Neural progenitor cell (in vitro differentiated cells): ENCODE measurements at regions not wholly inside any gene's neighbourhood (a gene's known extent, or its start where the extent isn't known, plus 50 kb on each side); places are given as distances from the start of the nearest gene placed in this dataset.

Experiments used
- DNase-seq: peaks from one replicate; pipeline ENCODE4 v3.0.0-alpha.2; 2016; ENCODE audit warnings: low spot score
- H2AFZ ChIP-seq: fragments of 200-600 bp; sonication (generic); replicated peaks from 2 replicates; pipeline ENCODE4 v1.6.1; 2016; ENCODE audit warnings: antibody characterized with exemption
- H3F3A ChIP-seq: fragments of 200-600 bp; sonication (generic); 2 replicates; pipeline ENCODE4 v1.6.1; 2016; ENCODE audit warnings: antibody characterized with exemption, low read depth
- H3K27ac ChIP-seq: fragments of 200-600 bp; sonication (generic); 2 replicates; pipeline ENCODE4 v1.5.1; 2016; ENCODE audit warnings: mild to moderate bottlenecking
- H3K27me3 ChIP-seq: fragments of 200-600 bp; sonication (generic); 2 replicates; pipeline ENCODE4 v1.6.1; 2016; ENCODE audit warnings: mild to moderate bottlenecking, moderate library complexity
- H3K36me3 ChIP-seq: fragments of 200-600 bp; sonication (generic); 2 replicates; pipeline ENCODE4 v1.5.1; 2016
- H3K4me1 ChIP-seq: fragments of 200-600 bp; sonication (generic); 2 replicates; pipeline ENCODE4 v1.6.1; 2016; ENCODE audit warnings: mixed run types
- H3K4me2 ChIP-seq: fragments of 200-600 bp; sonication (generic); 2 replicates; pipeline ENCODE4 v1.6.1; 2016
- H3K4me3 ChIP-seq: fragments of 200-600 bp; sonication (generic); 2 replicates; pipeline ENCODE4 v1.5.1; 2016
- H3K79me2 ChIP-seq: fragments of 200-600 bp; sonication (generic); 2 replicates; pipeline ENCODE4 v1.6.1; 2016; ENCODE audit warnings: low read depth
- H3K9ac ChIP-seq: fragments of 200-600 bp; sonication (generic); 2 replicates; pipeline ENCODE4 v1.6.1; 2016
- H3K9me3 ChIP-seq: fragments of 200-600 bp; sonication (generic); 2 replicates; pipeline ENCODE4 v1.5.1; 2016; ENCODE audit warnings: low read depth
- H4K20me1 ChIP-seq: fragments of 200-600 bp; sonication (generic); 2 replicates; pipeline ENCODE4 v1.6.1; 2016; ENCODE audit warnings: low read depth
- H3K27ac Mint-ChIP-seq: 3 replicates; pipeline ENCODE4 v1.8.0; 2021; ENCODE audit warnings: mixed read lengths
- H3K27me3 Mint-ChIP-seq: 2 replicates; pipeline ENCODE4 v1.8.0; 2022; ENCODE audit warnings: low read depth, mild to moderate bottlenecking, inconsistent platforms, moderate library complexity, mixed read lengths; ENCODE audit not compliant: insufficient read depth
- H3K36me3 Mint-ChIP-seq: 3 replicates; pipeline ENCODE4 v1.8.0; 2021; ENCODE audit warnings: mixed read lengths
- H3K4me1 Mint-ChIP-seq: 3 replicates; pipeline ENCODE4 v1.8.0; 2021; ENCODE audit warnings: mixed read lengths
- H3K4me3 Mint-ChIP-seq: 3 replicates; pipeline ENCODE4 v1.8.0; 2021; ENCODE audit warnings: mild to moderate bottlenecking, moderate library complexity, mixed read lengths
- H3K9me3 Mint-ChIP-seq: 3 replicates; pipeline ENCODE4 v1.8.0; 2020; ENCODE audit warnings: mixed read lengths
- EZH2 ChIP-seq: fragments of 200-600 bp; sonication (generic); IDR thresholded peaks from 2 replicates; pipeline ENCODE4 v1.6.1; 2017; ENCODE audit warnings: antibody characterized with exemption, mild to moderate bottlenecking, moderate library complexity
- EZH2phosphoT487 ChIP-seq: fragments of 200-600 bp; sonication (generic); IDR thresholded peaks from 2 replicates; pipeline ENCODE4 v1.6.1; 2017; ENCODE audit warnings: antibody characterized with exemption
- TF ChIP-seq, protein P1 (sequence below): fragments of 200-600 bp; sonication (generic); IDR thresholded peaks from 2 replicates; pipeline ENCODE4 v1.5.1; 2017; ENCODE audit warnings: antibody characterized with exemption, mild to moderate bottlenecking

GRCh38 chr10:31192475-31192874, 126.5 kb upstream of the ZEB1 start:
- Histone ChIP-seq H3K4me1 (no peaks in the 10 kb centered on the region), H3K9me3 (no peaks in the 10 kb centered on the region), H4K20me1 (no peaks in the 10 kb centered on the region), H2AFZ (no peak overlapping the region), H3K27me3 (no peaks in the 10 kb centered on the region), H3K36me3 (no peaks in the 10 kb centered on the region), H3K4me2 (no peak overlapping the region), H3K79me2 (no peaks in the 10 kb centered on the region), H3K27ac (no peak overlapping the region), H3K4me3 (no peak overlapping the region), H3K9ac (no peak overlapping the region), H3F3A (no peaks in the 10 kb centered on the region)
- no peak overlapping the region for H3K4me3 Mint-ChIP-seq
- H3K4me1 Mint-ChIP-seq, result peaks cover 7% of the 10 kb centered on the region
- H3K36me3 Mint-ChIP-seq, result no peaks in the 10 kb centered on the region
- no peak for DNase-seq
- peaks cover 5% of the 10 kb centered on the region for H3K9me3 Mint-ChIP-seq
- TF ChIP-seq, protein P1, sequence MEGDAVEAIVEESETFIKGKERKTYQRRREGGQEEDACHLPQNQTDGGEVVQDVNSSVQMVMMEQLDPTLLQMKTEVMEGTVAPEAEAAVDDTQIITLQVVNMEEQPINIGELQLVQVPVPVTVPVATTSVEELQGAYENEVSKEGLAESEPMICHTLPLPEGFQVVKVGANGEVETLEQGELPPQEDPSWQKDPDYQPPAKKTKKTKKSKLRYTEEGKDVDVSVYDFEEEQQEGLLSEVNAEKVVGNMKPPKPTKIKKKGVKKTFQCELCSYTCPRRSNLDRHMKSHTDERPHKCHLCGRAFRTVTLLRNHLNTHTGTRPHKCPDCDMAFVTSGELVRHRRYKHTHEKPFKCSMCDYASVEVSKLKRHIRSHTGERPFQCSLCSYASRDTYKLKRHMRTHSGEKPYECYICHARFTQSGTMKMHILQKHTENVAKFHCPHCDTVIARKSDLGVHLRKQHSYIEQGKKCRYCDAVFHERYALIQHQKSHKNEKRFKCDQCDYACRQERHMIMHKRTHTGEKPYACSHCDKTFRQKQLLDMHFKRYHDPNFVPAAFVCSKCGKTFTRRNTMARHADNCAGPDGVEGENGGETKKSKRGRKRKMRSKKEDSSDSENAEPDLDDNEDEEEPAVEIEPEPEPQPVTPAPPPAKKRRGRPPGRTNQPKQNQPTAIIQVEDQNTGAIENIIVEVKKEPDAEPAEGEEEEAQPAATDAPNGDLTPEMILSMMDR, result no peak
- no peak for TF ChIP-seq EZH2
- no peak for TF ChIP-seq EZH2phosphoT487
- H3K27ac Mint-ChIP-seq, result no peak overlapping the region
- H3K27me3 Mint-ChIP-seq, result no peaks in the 10 kb centered on the region

- DNase-seq, result no peak
- no peaks in the 10 kb centered on the region for H3K27me3 Mint-ChIP-seq
- H3K4me2 ChIP-seq, result no peak overlapping the region
- H3K9me3 Mint-ChIP-seq, result peaks cover 3% of the 10 kb centered on the region
- H3K4me3 ChIP-seq, result no peak overlapping the region
- no peak overlapping the region for H3K9ac ChIP-seq
- no peaks in the 10 kb centered on the region for H3K36me3 Mint-ChIP-seq
- no peaks in the 10 kb centered on the region for H3K27me3 ChIP-seq
- TF ChIP-seq EZH2phosphoT487 (no peak), EZH2 (no peak)
- TF ChIP-seq, protein P1, result no peak
- no peaks in the 10 kb centered on the region for H4K20me1 ChIP-seq
- no peaks in the 10 kb centered on the region for H3F3A ChIP-seq
- no peak overlapping the region for H3K27ac Mint-ChIP-seq
- H3K4me1 Mint-ChIP-seq, result peaks cover 5% of the 10 kb centered on the region
- H3K27ac ChIP-seq, result no peak overlapping the region
- H3K4me1 ChIP-seq, result no peaks in the 10 kb centered on the region
- H3K36me3 ChIP-seq, result no peaks in the 10 kb centered on the region
- H3K79me2 ChIP-seq, result no peaks in the 10 kb centered on the region
- no peak overlapping the region for H2AFZ ChIP-seq
- H3K9me3 ChIP-seq, result no peaks in the 10 kb centered on the region
- no peak overlapping the region for H3K4me3 Mint-ChIP-seq
These were observed 124.0 kb upstream of the ZEB1 start for GRCh38 chr10:31194986-31195385.

GRCh38 chr10:31197886-31198285, 121.1 kb upstream of the ZEB1 start:
- H3K79me2 ChIP-seq, result no peaks in the 10 kb centered on the region
- Mint-ChIP-seq H3K27ac (no peak overlapping the region), H3K36me3 (no peaks in the 10 kb centered on the region), H3K4me1 (peaks cover 5% of the 10 kb centered on the region), H3K27me3 (no peaks in the 10 kb centered on the region), H3K4me3 (no peak overlapping the region), H3K9me3 (no peaks in the 10 kb centered on the region)
- H3K9me3 ChIP-seq, result no peaks in the 10 kb centered on the region
- no peaks in the 10 kb centered on the region for H4K20me1 ChIP-seq
- H2AFZ ChIP-seq, result no peak overlapping the region
- no peak overlapping the region for H3K27ac ChIP-seq
- H3K9ac ChIP-seq, result no peak overlapping the region
- H3K4me1 ChIP-seq, result no peaks in the 10 kb centered on the region
- H3K4me2 ChIP-seq, result no peak overlapping the region
- no peak overlapping the region for H3K4me3 ChIP-seq
- TF ChIP-seq, protein P1, result no peak
- TF ChIP-seq EZH2 (no peak), EZH2phosphoT487 (no peak)
- H3K36me3 ChIP-seq, result no peaks in the 10 kb centered on the region
- H3K27me3 ChIP-seq, result no peaks in the 10 kb centered on the region
- H3F3A ChIP-seq, result no peaks in the 10 kb centered on the region
- no peak for DNase-seq

GRCh38 chr10:31204090-31204489, 114.9 kb upstream of the ZEB1 start:
- no peaks in the 10 kb centered on the region for H3K4me1 Mint-ChIP-seq
- no peak overlapping the region for H2AFZ ChIP-seq
- DNase-seq, result no peak
- TF ChIP-seq, protein P1, result no peak
- TF ChIP-seq EZH2 (no peak), EZH2phosphoT487 (no peak)
- no peaks in the 10 kb centered on the region for H4K20me1 ChIP-seq
- H3K4me2 ChIP-seq, result no peak overlapping the region
- no peaks in the 10 kb centered on the region for H3K36me3 ChIP-seq
- H3K4me3 Mint-ChIP-seq, result no peak overlapping the region
- peaks cover 2% of the 10 kb centered on the region for H3K9me3 Mint-ChIP-seq
- no peak overlapping the region for H3K27ac ChIP-seq
- no peak overlapping the region for H3K9ac ChIP-seq
- no peaks in the 10 kb centered on the region for H3K79me2 ChIP-seq
- no peaks in the 10 kb centered on the region for H3F3A ChIP-seq
- H3K27me3 ChIP-seq, result no peaks in the 10 kb centered on the region
- no peaks in the 10 kb centered on the region for H3K4me1 ChIP-seq
- H3K36me3 Mint-ChIP-seq, result no peaks in the 10 kb centered on the region
- no peaks in the 10 kb centered on the region for H3K9me3 ChIP-seq
- no peak overlapping the region for H3K4me3 ChIP-seq
- no peak overlapping the region for H3K27ac Mint-ChIP-seq
- no peaks in the 10 kb centered on the region for H3K27me3 Mint-ChIP-seq
